ENCODE measurements at regions not wholly inside any gene's neighbourhood (a gene's known extent, or its start where the extent isn't known, plus 50 kb on each side); places are given as distances from the start of the nearest gene placed in this dataset.

- Mint-ChIP-seq H3K9me3 (ENCODE audit: low read depth, unreplicated experiment) (peaks cover 2% of the 10 kb centered on the region), H3K4me1 (ENCODE audit: low read depth, unreplicated experiment) (no peaks in the 10 kb centered on the region), H3K4me3 (ENCODE audit: low read depth, unreplicated experiment) (no peak overlapping the region), H3K27ac (ENCODE audit: unreplicated experiment) (no peak overlapping the region), H3K27me3 (ENCODE audit: unreplicated experiment) (peaks cover 82% of the 10 kb centered on the region), H3K36me3 (ENCODE audit: insufficient read depth, unreplicated experiment) (no peaks in the 10 kb centered on the region)
- no TSS peak for BruUV-seq (replicated peaks)
- intact Hi-C loops (cut with micrococcal nuclease; ENCODE audit: unreplicated experiment) = no loop called here
- no peak for DNase-seq
- CTCF ChIA-PET = no interaction called here
- no peak for TF ChIP-seq CTCF (IDR thresholded peaks at IDR 0.05; ENCODE audit: unreplicated experiment)
Measured at GRCh38 chr16:9205661-9206060, 114.2 kb downstream of the HAPSTR1 start.

GRCh38 chr16:9206156-9206555, 114.7 kb downstream of the HAPSTR1 start:
- peaks cover 84% of the 10 kb centered on the region for H3K27me3 Mint-ChIP-seq (ENCODE audit: unreplicated experiment)
- H3K27ac Mint-ChIP-seq (ENCODE audit: unreplicated experiment) = no peak overlapping the region
- no peaks in the 10 kb centered on the region for H3K36me3 Mint-ChIP-seq (ENCODE audit: insufficient read depth, unreplicated experiment)
- TF ChIP-seq CTCF (IDR thresholded peaks at IDR 0.05; ENCODE audit: unreplicated experiment) = no peak
- peaks cover 2% of the 10 kb centered on the region for H3K9me3 Mint-ChIP-seq (ENCODE audit: low read depth, unreplicated experiment)
- intact Hi-C loops (cut with micrococcal nuclease; ENCODE audit: unreplicated experiment) = no loop called here
- BruUV-seq (replicated peaks) = no TSS peak
- no peak overlapping the region for H3K4me3 Mint-ChIP-seq (ENCODE audit: low read depth, unreplicated experiment)
- no peaks in the 10 kb centered on the region for H3K4me1 Mint-ChIP-seq (ENCODE audit: low read depth, unreplicated experiment)
- CTCF ChIA-PET = no interaction called here
- DNase-seq = no peak

GRCh38 chr16:9212621-9213020, 121.2 kb downstream of the HAPSTR1 start:
- H3K9me3 Mint-ChIP-seq (ENCODE audit: low read depth, unreplicated experiment) = no peaks in the 10 kb centered on the region
- no peak overlapping the region for H3K4me3 Mint-ChIP-seq (ENCODE audit: low read depth, unreplicated experiment)
- no peak for DNase-seq
- H3K4me1 Mint-ChIP-seq (ENCODE audit: low read depth, unreplicated experiment) = no peaks in the 10 kb centered on the region
- no peak for TF ChIP-seq CTCF (IDR thresholded peaks at IDR 0.05; ENCODE audit: unreplicated experiment)
- CTCF ChIA-PET = interaction anchor here (0.7 kb wide), 1 partner anchor 757 kb away, joined by 3 read pairs; no protein-coding TSS in a partner anchor
- BruUV-seq (replicated peaks) = no TSS peak
- intact Hi-C loops (cut with micrococcal nuclease; ENCODE audit: unreplicated experiment) = no loop called here
- no peaks in the 10 kb centered on the region for H3K36me3 Mint-ChIP-seq (ENCODE audit: insufficient read depth, unreplicated experiment)
- H3K27ac Mint-ChIP-seq (ENCODE audit: unreplicated experiment) = no peak overlapping the region
- H3K27me3 Mint-ChIP-seq (ENCODE audit: unreplicated experiment) = peaks cover 69% of the 10 kb centered on the region

- intact Hi-C loops (cut with micrococcal nuclease; ENCODE audit: unreplicated experiment) = no loop called here
- DNase-seq = no peak
- CTCF ChIA-PET = no interaction called here
- H3K36me3 Mint-ChIP-seq (ENCODE audit: insufficient read depth, unreplicated experiment) = no peaks in the 10 kb centered on the region
- no peak overlapping the region for H3K4me3 Mint-ChIP-seq (ENCODE audit: low read depth, unreplicated experiment)
- no peak for TF ChIP-seq CTCF (IDR thresholded peaks at IDR 0.05; ENCODE audit: unreplicated experiment)
- H3K27ac Mint-ChIP-seq (ENCODE audit: unreplicated experiment) = no peak overlapping the region
- H3K4me1 Mint-ChIP-seq (ENCODE audit: low read depth, unreplicated experiment) = no peaks in the 10 kb centered on the region
- H3K9me3 Mint-ChIP-seq (ENCODE audit: low read depth, unreplicated experiment) = peaks cover 2% of the 10 kb centered on the region
- H3K27me3 Mint-ChIP-seq (ENCODE audit: unreplicated experiment) = peaks cover 82% of the 10 kb centered on the region
- no TSS peak for BruUV-seq (replicated peaks)
Measured at GRCh38 chr16:9219813-9220212, 128.4 kb downstream of the HAPSTR1 start.

Measured in Calu3 (cell line).